ENCODE measurements at regions not wholly inside any gene's neighbourhood (a gene's known extent, or its start where the extent isn't known, plus 50 kb on each side); places are given as distances from the start of the nearest gene placed in this dataset.
A peak's percentile ranks its signal among the peaks of the same experiment; 100 is the strongest.
"Not testable (repeated sequence)": the region's sequence is repeated elsewhere in the genome, so short reads cannot be mapped to it uniquely, and the experiment has no call there.

DNA sequence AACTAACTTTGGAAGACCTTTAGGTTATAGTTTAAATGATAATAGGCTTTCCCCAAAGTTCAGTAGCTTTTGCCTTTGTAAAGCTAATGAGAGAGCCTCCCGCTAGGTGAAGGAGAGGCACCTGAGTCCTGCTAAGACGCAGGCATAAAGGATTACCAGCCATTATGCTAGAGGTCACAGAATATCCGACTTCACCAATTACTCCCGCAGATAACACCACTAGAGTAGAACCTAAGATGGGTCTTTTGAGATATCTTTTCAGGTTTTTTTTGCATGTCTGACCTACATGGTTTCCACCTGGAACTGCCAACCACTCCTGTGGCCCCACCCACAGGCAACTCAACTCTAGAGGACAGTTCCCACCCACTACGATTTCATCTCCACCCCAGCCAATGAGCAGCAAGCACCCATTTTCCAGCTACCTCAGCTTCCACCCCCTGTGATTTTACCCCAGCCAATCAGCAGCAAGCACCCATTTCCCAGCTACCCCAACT is 314.3 kb downstream of the BRD1 start:
- Histone ChIP-seq H2AFZ (ENCODE audit: low read depth, low read length, severe bottlenecking) (no peak overlapping the region), H3K9ac (ENCODE audit: low read length) (no peak overlapping the region), H3K36me3 (ENCODE audit: low read length) (no peaks in the 10 kb centered on the region), H4K20me1 (ENCODE audit: low read depth, low read length) (no peaks in the 10 kb centered on the region), H3K9me2 (replicated peaks; ENCODE audit: insufficient read depth, low read length) (no peaks in the 10 kb centered on the region), H3K27me3 (ENCODE audit: low read length) (no peaks in the 10 kb centered on the region), H3K79me2 (ENCODE audit: insufficient read depth, low read length) (no peaks in the 10 kb centered on the region), H3K4me2 (ENCODE audit: low read depth, low read length, poor library complexity, severe bottlenecking) (no peak overlapping the region), H3K9me3 (ENCODE audit: insufficient read depth, low read length) (no peaks in the 10 kb centered on the region), H3F3A (ENCODE audit: insufficient read depth) (peaks cover 11% of the 10 kb centered on the region; the same call in 1 of the 2 replicates), H3K4me3 (ENCODE audit: insufficient read depth, low read length, poor library complexity, severe bottlenecking) (no peak overlapping the region), H3K27ac (ENCODE audit: low read depth, low read length) (no peak overlapping the region)
- TF ChIP-seq EZH2phosphoT487 (conservative IDR thresholded peaks at IDR 0.05; ENCODE audit: low read length), result no peak
- TF ChIP-seq, protein P1, sequence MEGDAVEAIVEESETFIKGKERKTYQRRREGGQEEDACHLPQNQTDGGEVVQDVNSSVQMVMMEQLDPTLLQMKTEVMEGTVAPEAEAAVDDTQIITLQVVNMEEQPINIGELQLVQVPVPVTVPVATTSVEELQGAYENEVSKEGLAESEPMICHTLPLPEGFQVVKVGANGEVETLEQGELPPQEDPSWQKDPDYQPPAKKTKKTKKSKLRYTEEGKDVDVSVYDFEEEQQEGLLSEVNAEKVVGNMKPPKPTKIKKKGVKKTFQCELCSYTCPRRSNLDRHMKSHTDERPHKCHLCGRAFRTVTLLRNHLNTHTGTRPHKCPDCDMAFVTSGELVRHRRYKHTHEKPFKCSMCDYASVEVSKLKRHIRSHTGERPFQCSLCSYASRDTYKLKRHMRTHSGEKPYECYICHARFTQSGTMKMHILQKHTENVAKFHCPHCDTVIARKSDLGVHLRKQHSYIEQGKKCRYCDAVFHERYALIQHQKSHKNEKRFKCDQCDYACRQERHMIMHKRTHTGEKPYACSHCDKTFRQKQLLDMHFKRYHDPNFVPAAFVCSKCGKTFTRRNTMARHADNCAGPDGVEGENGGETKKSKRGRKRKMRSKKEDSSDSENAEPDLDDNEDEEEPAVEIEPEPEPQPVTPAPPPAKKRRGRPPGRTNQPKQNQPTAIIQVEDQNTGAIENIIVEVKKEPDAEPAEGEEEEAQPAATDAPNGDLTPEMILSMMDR (IDR thresholded peaks at IDR 0.05; ENCODE audit: insufficient read depth, low read length, poor library complexity, severe bottlenecking), result no peak

DNA sequence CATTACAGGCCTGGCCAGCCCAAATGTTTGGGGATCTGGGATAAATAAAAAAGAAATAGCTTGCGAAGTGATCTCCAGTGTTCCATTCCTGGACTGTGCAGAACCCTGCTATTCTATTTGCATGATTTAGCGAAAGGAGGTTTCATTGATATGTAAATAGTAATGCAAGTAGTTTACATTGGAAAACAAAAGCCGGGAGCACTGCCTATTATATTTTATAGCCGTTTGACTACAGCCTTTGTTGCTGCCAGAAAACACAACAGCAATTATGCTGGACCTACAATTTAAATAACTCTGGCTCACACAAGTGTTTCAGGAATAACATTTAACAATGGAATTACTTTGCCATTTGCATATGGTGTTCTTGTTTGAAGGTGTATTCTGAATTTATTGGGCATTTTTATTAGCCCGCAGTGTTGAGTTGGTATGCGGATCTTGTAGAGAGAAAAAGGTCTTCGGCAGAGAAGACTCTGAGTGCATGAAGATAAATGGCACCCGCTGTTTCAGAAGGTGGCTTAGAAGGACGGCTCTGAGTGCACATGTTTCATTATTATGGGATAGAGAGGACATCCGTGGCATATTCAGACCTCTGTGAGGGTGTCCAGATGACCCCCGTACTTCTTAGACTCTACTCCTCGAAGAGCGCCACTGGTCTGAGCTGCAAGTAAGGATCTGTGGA is 315.0 kb downstream of the BRD1 start:
- no peak overlapping the region for H2AFZ ChIP-seq (ENCODE audit: low read depth, low read length, severe bottlenecking)
- H3K4me2 ChIP-seq (ENCODE audit: low read depth, low read length, poor library complexity, severe bottlenecking), result no peak overlapping the region
- TF ChIP-seq, protein P1 (IDR thresholded peaks at IDR 0.05; ENCODE audit: insufficient read depth, low read length, poor library complexity, severe bottlenecking), result no peak
- no peak for TF ChIP-seq EZH2phosphoT487 (conservative IDR thresholded peaks at IDR 0.05; ENCODE audit: low read length)
- peaks cover 11% of the 10 kb centered on the region; the same call in 1 of the 2 replicates for H3F3A ChIP-seq (ENCODE audit: insufficient read depth)
- no peaks in the 10 kb centered on the region for H4K20me1 ChIP-seq (ENCODE audit: low read depth, low read length)
- H3K79me2 ChIP-seq (ENCODE audit: insufficient read depth, low read length), result no peaks in the 10 kb centered on the region
- no peaks in the 10 kb centered on the region for H3K27me3 ChIP-seq (ENCODE audit: low read length)
- no peak overlapping the region for H3K4me3 ChIP-seq (ENCODE audit: insufficient read depth, low read length, poor library complexity, severe bottlenecking)
- no peak overlapping the region for H3K9ac ChIP-seq (ENCODE audit: low read length)
- H3K9me2 ChIP-seq (replicated peaks; ENCODE audit: insufficient read depth, low read length), result no peaks in the 10 kb centered on the region
- no peak overlapping the region for H3K27ac ChIP-seq (ENCODE audit: low read depth, low read length)
- no peaks in the 10 kb centered on the region for H3K36me3 ChIP-seq (ENCODE audit: low read length)
- H3K9me3 ChIP-seq (ENCODE audit: insufficient read depth, low read length), result no peaks in the 10 kb centered on the region

DNA sequence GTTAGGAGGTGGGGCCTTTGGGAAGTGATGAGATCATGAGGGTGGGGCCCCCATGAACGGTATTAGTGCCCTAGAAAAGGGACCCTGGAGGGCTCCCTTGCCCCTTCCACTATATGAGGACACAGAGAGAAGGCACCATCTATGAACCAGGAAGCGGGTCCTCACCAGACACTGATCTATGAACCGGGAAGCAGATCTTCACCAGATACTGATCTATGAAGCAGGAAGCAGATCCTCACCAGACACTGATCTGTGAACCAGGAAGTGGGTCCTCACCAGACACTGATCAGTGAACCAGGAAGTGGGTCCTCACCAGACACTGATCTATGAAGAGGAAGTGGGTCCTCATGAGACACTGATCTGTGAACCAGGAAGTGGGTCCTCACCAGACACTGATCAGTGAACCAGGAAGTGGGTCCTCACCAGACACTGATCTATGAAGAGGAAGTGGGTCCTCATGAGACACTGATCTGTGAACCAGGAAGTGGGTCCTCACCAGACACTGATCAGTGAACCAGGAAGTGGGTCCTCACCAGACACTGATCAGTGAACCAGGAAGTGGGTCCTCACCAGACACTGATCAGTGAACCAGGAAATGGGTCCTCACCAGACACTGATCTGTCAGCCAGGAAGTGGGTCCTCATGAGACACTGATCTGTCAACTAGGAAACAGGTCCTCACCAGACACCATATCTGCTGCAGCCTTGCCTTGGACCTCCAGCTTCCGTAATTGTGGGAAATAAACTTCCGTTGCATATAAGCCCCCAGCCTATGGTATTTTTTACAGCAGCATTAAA is 316.1 kb downstream of the BRD1 start:
- H3K4me3 ChIP-seq (ENCODE audit: insufficient read depth, low read length, poor library complexity, severe bottlenecking); H3K27me3 ChIP-seq (ENCODE audit: low read length); H3K9me3 ChIP-seq (ENCODE audit: insufficient read depth, low read length); H3K27ac ChIP-seq (ENCODE audit: low read depth, low read length); H3K4me2 ChIP-seq (ENCODE audit: low read depth, low read length, poor library complexity, severe bottlenecking); H3K9ac ChIP-seq (ENCODE audit: low read length); H3K9me2 ChIP-seq (replicated peaks; ENCODE audit: insufficient read depth, low read length); H3K36me3 ChIP-seq (ENCODE audit: low read length); H3K79me2 ChIP-seq (ENCODE audit: insufficient read depth, low read length); H4K20me1 ChIP-seq (ENCODE audit: low read depth, low read length): not testable (repeated sequence)
- Histone ChIP-seq H3F3A (ENCODE audit: insufficient read depth) (peaks cover 11% of the 10 kb centered on the region; the same call in 1 of the 2 replicates), H2AFZ (ENCODE audit: low read depth, low read length, severe bottlenecking) (peak overlapping the region; percentile 80)

DNA sequence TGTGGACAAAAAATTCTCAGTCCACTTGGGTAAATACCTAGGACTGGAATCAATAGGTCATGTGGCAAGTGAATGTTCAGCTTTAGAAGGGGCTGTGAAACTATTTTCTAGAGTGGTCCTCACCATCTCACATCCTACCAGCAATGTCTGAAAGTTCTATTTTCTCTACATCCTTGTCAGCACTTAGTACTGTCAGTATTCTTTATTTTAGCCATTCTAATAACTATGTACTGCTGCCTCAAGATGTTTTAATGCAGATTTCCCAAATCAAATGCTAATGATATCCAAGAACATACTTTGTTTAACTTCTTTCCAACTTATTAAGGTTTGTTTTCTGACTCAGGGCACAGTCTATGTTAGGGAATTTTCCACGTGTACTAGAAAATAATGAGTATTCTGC is 317.0 kb downstream of the BRD1 start:
- Histone ChIP-seq H3K36me3 (ENCODE audit: low read length) (no peaks in the 10 kb centered on the region), H3K4me2 (ENCODE audit: low read depth, low read length, poor library complexity, severe bottlenecking) (no peak overlapping the region), H3K9me2 (replicated peaks; ENCODE audit: insufficient read depth, low read length) (no peaks in the 10 kb centered on the region), H3K4me3 (ENCODE audit: insufficient read depth, low read length, poor library complexity, severe bottlenecking) (no peak overlapping the region), H3K27me3 (ENCODE audit: low read length) (no peaks in the 10 kb centered on the region), H3K79me2 (ENCODE audit: insufficient read depth, low read length) (no peaks in the 10 kb centered on the region), H4K20me1 (ENCODE audit: low read depth, low read length) (no peaks in the 10 kb centered on the region), H3F3A (ENCODE audit: insufficient read depth) (peaks cover 11% of the 10 kb centered on the region; the same call in 1 of the 2 replicates), H3K27ac (ENCODE audit: low read depth, low read length) (no peak overlapping the region), H3K9ac (ENCODE audit: low read length) (no peak overlapping the region), H3K9me3 (ENCODE audit: insufficient read depth, low read length) (no peaks in the 10 kb centered on the region), H2AFZ (ENCODE audit: low read depth, low read length, severe bottlenecking) (peak overlapping the region; percentile 80)
- TF ChIP-seq, protein P1 (IDR thresholded peaks at IDR 0.05; ENCODE audit: insufficient read depth, low read length, poor library complexity, severe bottlenecking), result no peak
- no peak for TF ChIP-seq EZH2phosphoT487 (conservative IDR thresholded peaks at IDR 0.05; ENCODE audit: low read length)
